Activated CD8-positive, alpha-beta memory T cell treated with anti-CD3 and anti-CD28 coated beads, Interleukin-2, amount 50 U/mL, for 4 hours (primary cell): ENCODE measurements at regions not wholly inside any gene's neighbourhood (a gene's known extent, or its start where the extent isn't known, plus 50 kb on each side); places are given as distances from the start of the nearest gene placed in this dataset.

Source experiments
- DNase-seq: peaks from one replicate; pipeline ENCODE4 v3.0.0-alpha.2; 2020

GRCh38 chr16:74094514-74094913 lies 202.1 kb upstream of the PSMD7 start:
- no peak for DNase-seq

GRCh38 chr16:74092336-74092735 lies 204.3 kb upstream of the PSMD7 start:
- DNase-seq = no peak

GRCh38 chr16:74090871-74091270 lies 205.7 kb upstream of the PSMD7 start:
- DNase-seq = no peak

- DNase-seq = no peak
These were observed 213.1 kb upstream of the PSMD7 start for GRCh38 chr16:74083541-74083940.

- no peak for DNase-seq
These were observed 216.3 kb upstream of the PSMD7 start for GRCh38 chr16:74080311-74080710.

GRCh38 chr16:74079232-74079586 lies 217.4 kb upstream of the PSMD7 start:
- no peak for DNase-seq

GRCh38 chr16:74078511-74079231 lies 217.9 kb upstream of the PSMD7 start:
- no peak for DNase-seq

- DNase-seq = no peak
These were observed 220.0 kb upstream of the PSMD7 start for GRCh38 chr16:74076568-74076967.

- DNase-seq = no peak
These were observed 221.2 kb upstream of the PSMD7 start for GRCh38 chr16:74075393-74075792.

- DNase-seq = no peak
These were observed 223.2 kb upstream of the PSMD7 start for GRCh38 chr16:74073456-74073855.

- no peak for DNase-seq
These were observed 224.5 kb upstream of the PSMD7 start for GRCh38 chr16:74071996-74072535.

- no peak for DNase-seq
These were observed 226.4 kb upstream of the PSMD7 start for GRCh38 chr16:74070237-74070636.

- DNase-seq = no peak
These were observed 232.4 kb upstream of the PSMD7 start for GRCh38 chr16:74064120-74064735.

- DNase-seq = no peak
These were observed 242.8 kb upstream of the PSMD7 start for GRCh38 chr16:74053826-74054225.

- no peak for DNase-seq
These were observed 243.3 kb upstream of the PSMD7 start for GRCh38 chr16:74053312-74053711.

GRCh38 chr16:74052016-74052415 lies 244.6 kb upstream of the PSMD7 start:
- no peak for DNase-seq

- no peak for DNase-seq
These were observed 247.6 kb upstream of the PSMD7 start for GRCh38 chr16:74049027-74049426.

- DNase-seq = no peak
These were observed 250.1 kb upstream of the PSMD7 start for GRCh38 chr16:74046524-74046923.

- no peak for DNase-seq
These were observed 251.1 kb upstream of the PSMD7 start for GRCh38 chr16:74045513-74045912.

GRCh38 chr16:74035816-74036215 lies 260.8 kb upstream of the PSMD7 start:
- DNase-seq = no peak

GRCh38 chr16:74034862-74035261 lies 261.8 kb upstream of the PSMD7 start:
- no peak for DNase-seq

GRCh38 chr16:74034200-74034599 lies 262.4 kb upstream of the PSMD7 start:
- no peak for DNase-seq

- no peak for DNase-seq
These were observed 263.1 kb upstream of the PSMD7 start for GRCh38 chr16:74033441-74033995.

GRCh38 chr16:74031551-74031950 lies 265.1 kb upstream of the PSMD7 start:
- DNase-seq = no peak
